IPS-18a (cell line): ENCODE measurements at regions not wholly inside any gene's neighbourhood (a gene's known extent, or its start where the extent isn't known, plus 50 kb on each side); places are given as distances from the start of the nearest gene placed in this dataset.

ENCODE experiments used
- H3K27ac ChIP-seq: one replicate; pipeline ENCODE4 v1.5.1; 2013; ENCODE audit warnings: low read length
- H3K27me3 ChIP-seq: one replicate; pipeline ENCODE4 v1.6.1; 2013; ENCODE audit warnings: mild to moderate bottlenecking, low read length; ENCODE audit not compliant: control insufficient read depth, insufficient read depth
- H3K36me3 ChIP-seq: one replicate; pipeline ENCODE4 v1.6.1; 2013; ENCODE audit warnings: low read depth, low read length; ENCODE audit not compliant: control insufficient read depth
- H3K4me1 ChIP-seq: one replicate; pipeline ENCODE4 v1.6.1; 2013; ENCODE audit warnings: low read depth, low read length; ENCODE audit not compliant: control insufficient read depth
- H3K4me3 ChIP-seq: one replicate; pipeline ENCODE4 v1.5.1; 2013; ENCODE audit warnings: low read length
- H3K9ac ChIP-seq: one replicate; pipeline ENCODE4 v1.6.1; 2013; ENCODE audit warnings: mild to moderate bottlenecking, low read length, moderate library complexity
- H3K9me3 ChIP-seq: one replicate; pipeline ENCODE4 v1.6.1; 2013; ENCODE audit warnings: low read depth, low read length; ENCODE audit not compliant: control insufficient read depth

DNA sequence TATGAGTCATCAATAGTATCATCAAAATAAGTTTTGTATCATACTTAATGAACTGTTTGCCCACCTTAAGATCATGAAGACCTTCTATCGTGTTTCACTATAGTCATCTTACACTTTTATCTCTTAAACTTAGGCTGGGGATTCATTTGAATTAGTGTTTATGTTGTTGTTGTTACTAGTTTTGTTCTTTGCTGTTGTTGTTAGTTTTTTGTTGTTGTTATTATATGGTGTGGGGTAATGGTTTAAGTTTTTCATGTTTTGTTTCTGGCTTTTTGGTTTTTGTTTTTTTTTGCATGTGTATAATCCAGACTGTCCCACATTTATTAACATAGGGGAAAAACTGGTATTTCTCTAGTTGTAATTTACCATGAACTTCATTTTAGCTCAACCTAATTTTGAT, 965.1 kb upstream of the MIR17HG start:
- Histone ChIP-seq H3K4me1 (no peaks in the 10 kb centered on the region), H3K27me3 (no peaks in the 10 kb centered on the region), H3K27ac (no peak overlapping the region), H3K9ac (no peak overlapping the region), H3K4me3 (no peak overlapping the region), H3K36me3 (no peaks in the 10 kb centered on the region), H3K9me3 (no peaks in the 10 kb centered on the region)

DNA sequence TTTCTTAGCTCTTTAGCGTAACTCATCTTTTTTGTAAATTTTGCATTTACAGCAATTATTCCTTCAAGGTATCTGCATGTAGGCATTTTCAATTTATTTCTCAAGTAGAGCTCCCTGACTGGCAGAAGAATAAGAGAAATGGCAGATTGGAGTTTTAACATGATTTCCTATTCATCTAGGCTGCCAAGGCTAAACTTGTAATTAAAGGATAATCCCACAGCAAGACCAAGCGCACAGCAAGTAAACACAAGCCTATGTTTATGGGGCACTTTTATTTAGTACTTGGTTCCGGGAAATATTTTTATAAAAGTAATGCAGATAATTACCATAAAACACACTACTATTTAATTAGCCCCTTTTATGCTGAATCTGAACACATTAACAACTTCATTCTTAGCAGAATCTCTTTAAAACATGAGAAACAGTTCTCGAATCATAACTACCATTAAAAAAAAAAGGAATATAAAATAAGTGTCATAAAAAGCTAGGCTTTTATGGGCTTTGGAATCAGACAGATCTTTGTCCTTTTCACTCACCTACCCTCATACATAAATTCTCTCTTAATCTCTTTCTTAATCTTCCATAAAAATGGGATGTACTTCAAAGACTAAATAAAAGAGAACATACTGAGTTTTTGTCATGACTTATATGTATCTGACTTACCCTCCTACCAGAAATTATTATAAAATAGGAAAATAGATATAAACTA, 961.6 kb upstream of the MIR17HG start:
- no peaks in the 10 kb centered on the region for H3K36me3 ChIP-seq
- no peak overlapping the region for H3K9ac ChIP-seq
- no peak overlapping the region for H3K27ac ChIP-seq
- H3K9me3 ChIP-seq, result no peaks in the 10 kb centered on the region
- no peaks in the 10 kb centered on the region for H3K4me1 ChIP-seq
- H3K27me3 ChIP-seq, result no peaks in the 10 kb centered on the region
- H3K4me3 ChIP-seq, result no peak overlapping the region

DNA sequence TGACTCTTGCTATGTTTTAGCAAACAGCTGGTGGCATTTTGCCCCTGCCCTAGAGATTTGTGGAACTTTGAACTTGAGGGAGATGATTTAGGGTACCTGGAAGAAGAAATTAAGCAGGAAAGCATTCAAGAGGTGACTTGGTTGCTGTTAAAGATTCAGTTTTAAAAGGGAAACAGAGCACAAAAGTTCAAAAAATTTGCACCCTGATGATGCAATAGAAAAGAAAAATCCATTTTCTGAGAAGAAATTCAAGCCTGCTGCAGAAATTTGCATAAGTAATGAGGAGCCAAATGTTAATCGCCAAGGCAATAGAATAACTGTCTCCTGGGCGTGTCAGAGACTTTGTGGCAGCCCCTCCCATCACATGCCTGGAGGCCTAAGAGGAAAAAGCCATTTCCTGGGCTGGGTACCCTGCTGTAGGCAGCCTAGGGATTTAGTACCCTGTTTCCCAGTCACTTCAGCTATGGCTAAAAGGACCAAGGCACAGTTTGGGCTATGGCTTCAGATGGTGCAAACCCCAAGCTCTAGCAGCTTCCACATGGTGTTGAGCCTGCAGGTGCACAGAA, 958.5 kb upstream of the MIR17HG start:
- H3K4me3 ChIP-seq, result no peak overlapping the region
- H3K4me1 ChIP-seq, result no peaks in the 10 kb centered on the region
- no peaks in the 10 kb centered on the region for H3K36me3 ChIP-seq
- no peaks in the 10 kb centered on the region for H3K27me3 ChIP-seq
- no peak overlapping the region for H3K27ac ChIP-seq
- H3K9ac ChIP-seq, result no peak overlapping the region
- H3K9me3 ChIP-seq, result no peaks in the 10 kb centered on the region

DNA sequence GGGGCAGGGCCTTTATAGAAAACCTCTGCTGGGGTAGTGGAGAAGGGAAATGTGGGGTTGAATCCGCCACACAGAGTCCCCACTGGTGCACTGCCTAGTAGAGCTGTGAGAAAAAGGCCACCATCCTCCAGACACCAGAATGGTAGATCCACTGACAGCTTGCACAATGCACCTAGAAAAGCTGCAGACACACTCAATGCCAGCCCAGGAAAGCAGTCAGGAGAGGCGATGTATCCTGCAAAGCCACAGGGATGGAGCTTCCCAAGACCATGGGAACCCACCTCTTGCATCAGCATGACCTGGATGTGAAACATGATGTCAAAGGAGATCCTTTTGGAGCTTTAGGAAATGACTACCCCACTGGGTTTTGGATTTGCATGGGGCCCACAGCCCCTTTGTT, 958.0 kb upstream of the MIR17HG start:
- no peak overlapping the region for H3K9ac ChIP-seq
- H3K4me3 ChIP-seq, result no peak overlapping the region
- no peaks in the 10 kb centered on the region for H3K9me3 ChIP-seq
- no peaks in the 10 kb centered on the region for H3K27me3 ChIP-seq
- no peak overlapping the region for H3K27ac ChIP-seq
- H3K36me3 ChIP-seq, result no peaks in the 10 kb centered on the region
- H3K4me1 ChIP-seq, result no peaks in the 10 kb centered on the region

DNA sequence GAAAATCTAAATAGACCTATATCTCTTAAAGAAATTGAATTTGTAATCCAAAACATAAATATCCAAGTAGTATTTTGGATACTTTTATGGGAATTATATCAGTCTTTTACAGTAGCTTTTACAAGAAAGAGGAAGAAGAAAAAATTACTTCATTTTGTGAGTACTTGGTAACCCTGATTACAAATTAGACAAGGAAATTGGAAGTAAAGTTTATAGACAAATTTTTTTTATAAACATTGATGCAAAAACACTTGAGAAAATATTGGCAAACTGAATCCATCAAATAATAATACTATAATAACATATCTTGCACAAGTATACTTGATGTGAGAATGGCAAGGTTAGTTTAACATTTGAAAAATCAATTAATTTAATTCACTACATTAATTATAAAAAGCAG, 954.1 kb upstream of the MIR17HG start:
- Histone ChIP-seq H3K36me3 (no peaks in the 10 kb centered on the region), H3K9ac (no peak overlapping the region), H3K4me3 (no peak overlapping the region), H3K4me1 (peaks cover 12% of the 10 kb centered on the region), H3K9me3 (no peaks in the 10 kb centered on the region), H3K27ac (no peak overlapping the region), H3K27me3 (no peaks in the 10 kb centered on the region)

DNA sequence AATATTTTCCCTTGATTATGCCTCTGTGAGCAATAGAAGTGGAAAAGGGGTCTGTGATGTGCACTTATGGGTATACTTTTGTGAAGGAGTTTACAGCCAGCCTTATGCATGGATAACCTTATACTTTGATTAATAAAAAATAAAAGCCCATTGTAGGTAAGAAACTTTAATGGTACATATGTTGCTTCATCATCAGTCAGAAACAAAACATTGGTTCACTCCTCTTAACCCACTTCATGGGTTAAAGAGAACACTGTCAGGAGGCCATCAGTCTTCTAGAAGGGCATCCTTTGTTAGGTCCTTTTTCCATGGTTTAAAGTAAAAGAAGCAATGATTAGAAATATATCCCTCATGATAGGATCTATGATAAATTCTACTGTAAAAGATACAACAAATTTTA, 952.1 kb upstream of the MIR17HG start:
- Histone ChIP-seq H3K27me3 (no peaks in the 10 kb centered on the region), H3K27ac (no peak overlapping the region), H3K36me3 (no peaks in the 10 kb centered on the region), H3K9ac (no peak overlapping the region), H3K9me3 (no peaks in the 10 kb centered on the region), H3K4me3 (no peak overlapping the region), H3K4me1 (peaks cover 12% of the 10 kb centered on the region)

DNA sequence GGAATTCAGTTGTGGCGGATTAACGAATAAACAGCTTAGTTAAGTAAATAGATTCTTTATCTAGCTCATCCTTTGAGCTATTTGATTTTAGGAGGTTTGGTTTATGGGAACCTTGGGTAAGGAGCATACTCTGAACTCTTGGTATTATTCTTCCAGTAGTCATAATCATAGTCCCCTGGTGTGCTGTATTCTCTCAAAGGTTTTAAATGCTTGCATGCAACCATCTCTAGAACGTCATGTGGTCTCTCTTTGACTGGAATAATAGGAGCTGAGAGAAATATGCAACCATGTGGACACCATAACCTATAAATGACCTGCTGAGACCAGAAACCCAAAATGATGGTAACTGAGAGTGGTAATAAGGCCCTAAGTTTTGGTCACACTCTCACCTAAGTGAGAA, 951.6 kb upstream of the MIR17HG start:
- H3K27me3 ChIP-seq, result no peaks in the 10 kb centered on the region
- no peak overlapping the region for H3K9ac ChIP-seq
- no peak overlapping the region for H3K4me3 ChIP-seq
- peaks cover 12% of the 10 kb centered on the region for H3K4me1 ChIP-seq
- no peaks in the 10 kb centered on the region for H3K36me3 ChIP-seq
- no peak overlapping the region for H3K27ac ChIP-seq
- H3K9me3 ChIP-seq, result no peaks in the 10 kb centered on the region

DNA sequence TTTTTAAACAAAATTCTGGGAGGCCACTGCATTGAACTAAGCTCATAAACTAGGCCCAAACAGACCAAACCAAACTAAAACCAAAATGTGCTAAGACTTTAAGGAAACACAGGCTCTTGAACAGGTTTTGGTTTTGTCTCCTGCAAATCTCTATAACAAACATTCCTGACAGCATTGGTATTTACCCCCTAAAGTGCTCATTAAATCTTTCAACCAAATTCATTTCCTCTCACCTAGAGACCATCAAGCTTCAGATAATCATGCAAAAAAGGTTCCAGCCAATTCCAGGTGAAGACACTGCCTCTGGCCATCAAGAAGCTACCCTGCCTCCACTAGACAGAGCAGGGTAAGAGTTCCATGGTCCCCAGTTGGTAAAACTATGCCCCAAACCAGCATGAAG, 951.2 kb upstream of the MIR17HG start:
- H3K36me3 ChIP-seq, result no peaks in the 10 kb centered on the region
- H3K4me1 ChIP-seq, result peaks cover 12% of the 10 kb centered on the region
- H3K27ac ChIP-seq, result no peak overlapping the region
- no peak overlapping the region for H3K9ac ChIP-seq
- H3K27me3 ChIP-seq, result no peaks in the 10 kb centered on the region
- no peak overlapping the region for H3K4me3 ChIP-seq
- H3K9me3 ChIP-seq, result no peaks in the 10 kb centered on the region

DNA sequence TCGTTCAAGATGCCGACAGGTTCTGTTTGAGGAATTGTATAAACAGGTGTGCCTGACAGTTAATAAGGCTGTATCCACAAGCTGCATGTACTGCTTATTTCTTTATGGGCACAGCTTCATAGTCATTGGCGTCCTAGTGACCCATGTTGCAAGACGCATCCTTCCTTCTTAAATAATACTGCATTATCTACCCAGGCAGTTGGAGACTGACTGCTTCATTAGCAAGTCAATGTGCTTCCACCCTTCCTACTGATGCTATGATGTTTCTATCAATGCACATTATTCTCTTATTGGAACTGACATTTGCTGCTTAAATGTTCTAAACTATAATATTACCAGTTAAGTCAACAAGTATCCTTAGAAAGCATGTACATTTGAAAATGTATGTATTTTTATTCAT, 950.0 kb upstream of the MIR17HG start:
- Histone ChIP-seq H3K27ac (no peak overlapping the region), H3K36me3 (no peaks in the 10 kb centered on the region), H3K9me3 (no peaks in the 10 kb centered on the region), H3K4me3 (no peak overlapping the region), H3K4me1 (peaks cover 12% of the 10 kb centered on the region), H3K27me3 (no peaks in the 10 kb centered on the region), H3K9ac (no peak overlapping the region)

DNA sequence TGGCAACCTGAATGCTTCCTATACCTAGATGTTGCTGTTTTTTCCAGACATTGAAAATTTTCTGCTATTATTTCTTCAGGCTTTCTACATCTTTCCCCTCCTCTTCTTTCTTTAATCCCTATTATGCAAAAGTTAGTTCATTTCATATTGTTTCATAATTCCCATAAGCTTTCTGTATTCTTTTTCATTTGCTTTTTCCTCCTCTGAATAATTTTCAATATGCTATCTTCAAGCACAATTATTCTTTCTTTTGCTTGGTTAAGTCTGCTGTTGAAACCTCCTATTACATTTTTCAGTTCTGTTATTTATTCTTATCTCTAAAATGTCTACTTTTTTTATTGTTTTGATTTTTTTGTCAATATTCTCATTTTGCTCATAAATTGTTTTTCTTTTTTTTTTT, 947.1 kb upstream of the MIR17HG start:
- Histone ChIP-seq H3K4me1 (peaks cover 12% of the 10 kb centered on the region), H3K27me3 (no peaks in the 10 kb centered on the region), H3K9ac (no peak overlapping the region), H3K9me3 (no peaks in the 10 kb centered on the region), H3K27ac (no peak overlapping the region), H3K4me3 (no peak overlapping the region), H3K36me3 (no peaks in the 10 kb centered on the region)

DNA sequence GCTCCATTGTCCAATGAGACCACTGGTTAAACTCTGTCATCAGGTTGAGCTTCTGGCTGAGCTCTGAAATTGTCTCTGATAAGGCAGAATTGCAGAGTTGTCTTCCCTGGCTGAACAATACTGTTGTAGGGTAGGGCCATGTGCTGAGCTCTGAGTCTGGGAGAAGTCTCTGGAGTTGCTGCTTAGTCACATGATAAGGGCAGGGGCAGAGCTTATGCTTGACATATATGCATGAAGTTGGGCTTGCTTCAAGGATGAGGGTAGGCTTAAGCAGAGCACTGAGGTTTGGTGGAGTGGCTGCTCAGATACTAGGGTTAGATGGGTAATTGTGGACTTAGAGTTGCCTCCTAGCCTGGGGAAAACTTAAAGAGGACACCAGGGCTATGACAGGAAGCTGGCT, 946.3 kb upstream of the MIR17HG start:
- Histone ChIP-seq H3K9ac (no peak overlapping the region), H3K4me3 (no peak overlapping the region), H3K36me3 (no peaks in the 10 kb centered on the region), H3K9me3 (no peaks in the 10 kb centered on the region), H3K4me1 (peaks cover 12% of the 10 kb centered on the region), H3K27me3 (no peaks in the 10 kb centered on the region), H3K27ac (no peak overlapping the region)

DNA sequence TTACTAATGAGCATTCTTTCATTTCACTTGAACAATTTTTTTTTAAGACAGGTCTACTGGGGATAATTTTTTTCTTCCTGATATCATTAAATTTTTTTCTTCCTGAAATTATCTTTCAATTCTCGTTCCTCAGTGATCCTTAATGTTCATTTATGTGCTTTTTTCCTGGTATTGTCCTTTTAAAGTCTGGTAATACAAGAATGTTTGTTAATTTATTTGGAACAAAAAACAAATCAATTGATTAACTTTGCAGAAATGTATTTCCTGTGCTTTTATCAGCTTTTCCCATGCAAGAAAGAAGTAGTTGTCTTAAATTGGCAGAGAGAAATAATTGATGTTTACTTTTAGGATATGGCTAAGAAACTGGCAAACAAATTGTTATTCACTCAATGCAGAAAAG, 945.4 kb upstream of the MIR17HG start:
- H3K4me1 ChIP-seq, result peaks cover 8% of the 10 kb centered on the region
- no peaks in the 10 kb centered on the region for H3K9me3 ChIP-seq
- no peak overlapping the region for H3K4me3 ChIP-seq
- no peaks in the 10 kb centered on the region for H3K36me3 ChIP-seq
- H3K27ac ChIP-seq, result no peak overlapping the region
- no peak overlapping the region for H3K9ac ChIP-seq
- H3K27me3 ChIP-seq, result no peaks in the 10 kb centered on the region
